Suprapubic skin (tissue), 4 donors: ENCODE measurements at regions not wholly inside any gene's neighbourhood (a gene's known extent, or its start where the extent isn't known, plus 50 kb on each side); places are given as distances from the start of the nearest gene placed in this dataset.
A peak's percentile ranks its signal among the peaks of the same experiment; 100 is the strongest.

Experiments
- DNase-seq, 2 donors: peaks; one replicate each; pipeline ENCODE4 v3.0.0-alpha.2; 2019; ENCODE audit warnings: low spot score in 2 of 2
- H3K27ac ChIP-seq: fragments of 200-600 bp; sonication (generic); one replicate; pipeline ENCODE4 v1.5.1; 2019
- H3K27me3 ChIP-seq: fragments of 200-600 bp; sonication (generic); one replicate; pipeline ENCODE4 v1.5.1; 2019
- H3K36me3 ChIP-seq: fragments of 200-600 bp; sonication (generic); one replicate; pipeline ENCODE4 v1.5.1; 2019
- H3K4me1 ChIP-seq: fragments of 200-600 bp; sonication (generic); one replicate; pipeline ENCODE4 v1.5.1; 2019
- H3K4me3 ChIP-seq: fragments of 200-600 bp; sonication (generic); one replicate; pipeline ENCODE4 v1.5.1; 2019; ENCODE audit warnings: mild to moderate bottlenecking
- H3K9me3 ChIP-seq: fragments of 200-600 bp; sonication (generic); one replicate; pipeline ENCODE4 v1.5.1; 2019
- EP300 ChIP-seq: sonication (generic); formaldehyde crosslinking; IDR thresholded peaks from one replicate; pipeline ENCODE4 v1.6.1; 2017; ENCODE audit warnings: antibody characterized with exemption
- POLR2A ChIP-seq, 2 donors: fragments of 450-650 bp; IDR thresholded peaks; one replicate each; pipeline ENCODE4 v1.6.1; 2017; ENCODE audit warnings: antibody characterized with exemption in 2 of 2, mild to moderate bottlenecking in 2 of 2, moderate library complexity in 2 of 2
- POLR2AphosphoS5 ChIP-seq, 3 donors: sonication (generic); formaldehyde crosslinking; IDR thresholded peaks; one replicate each; pipeline ENCODE4 v1.6.1; 2017; ENCODE audit warnings: antibody characterized with exemption in 3 of 3
- WGBS: methylation state at CpG from one replicate; pipeline ENCODE4 v1.1.5; 2018; 5-methylcytosine and 5-hydroxymethylcytosine counted together
- TF ChIP-seq, protein P1 (sequence below), 2 donors: fragments of 200-600 bp in 1 of 2; fragments of 450-650 bp in 1 of 2; sonication (generic) in 1 of 2; IDR thresholded peaks; one replicate each; pipeline ENCODE4 v1.5.1; 2016 to 2019; ENCODE audit warnings: antibody characterized with exemption in 2 of 2, mild to moderate bottlenecking in 1 of 2, moderate library complexity in 1 of 2

DNA sequence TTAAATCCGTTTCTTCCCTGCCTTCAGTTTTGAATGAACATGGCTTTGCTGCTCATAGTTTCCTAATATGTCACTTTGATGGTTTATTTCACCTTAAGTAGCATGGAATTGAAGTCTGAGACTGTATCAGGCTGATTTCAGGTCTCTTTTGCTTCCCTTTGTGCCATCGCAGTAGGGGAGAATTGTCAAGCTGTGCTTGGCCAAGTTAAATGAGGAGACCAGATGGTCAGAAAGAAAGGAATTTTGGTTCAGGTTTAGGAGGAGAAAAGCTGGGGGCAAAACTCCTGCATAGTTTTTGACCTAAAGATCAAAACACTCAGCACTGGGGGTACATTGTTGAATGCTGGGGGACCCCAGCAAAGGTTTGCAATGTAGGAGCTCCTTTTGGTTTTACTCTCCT is 398.4 kb downstream of the NUAK1 start:
- Histone ChIP-seq H3K9me3 (no peaks in the 10 kb centered on the region), H3K36me3 (no peaks in the 10 kb centered on the region), H3K27me3 (no peaks in the 10 kb centered on the region), H3K4me3 (no peak overlapping the region), H3K27ac (no peak overlapping the region), H3K4me1 (peaks cover 24% of the 10 kb centered on the region)
- 77% methylated on average over 2 of the region's 2 CpGs for WGBS
- no peak for DNase-seq
- TF ChIP-seq, protein P1, sequence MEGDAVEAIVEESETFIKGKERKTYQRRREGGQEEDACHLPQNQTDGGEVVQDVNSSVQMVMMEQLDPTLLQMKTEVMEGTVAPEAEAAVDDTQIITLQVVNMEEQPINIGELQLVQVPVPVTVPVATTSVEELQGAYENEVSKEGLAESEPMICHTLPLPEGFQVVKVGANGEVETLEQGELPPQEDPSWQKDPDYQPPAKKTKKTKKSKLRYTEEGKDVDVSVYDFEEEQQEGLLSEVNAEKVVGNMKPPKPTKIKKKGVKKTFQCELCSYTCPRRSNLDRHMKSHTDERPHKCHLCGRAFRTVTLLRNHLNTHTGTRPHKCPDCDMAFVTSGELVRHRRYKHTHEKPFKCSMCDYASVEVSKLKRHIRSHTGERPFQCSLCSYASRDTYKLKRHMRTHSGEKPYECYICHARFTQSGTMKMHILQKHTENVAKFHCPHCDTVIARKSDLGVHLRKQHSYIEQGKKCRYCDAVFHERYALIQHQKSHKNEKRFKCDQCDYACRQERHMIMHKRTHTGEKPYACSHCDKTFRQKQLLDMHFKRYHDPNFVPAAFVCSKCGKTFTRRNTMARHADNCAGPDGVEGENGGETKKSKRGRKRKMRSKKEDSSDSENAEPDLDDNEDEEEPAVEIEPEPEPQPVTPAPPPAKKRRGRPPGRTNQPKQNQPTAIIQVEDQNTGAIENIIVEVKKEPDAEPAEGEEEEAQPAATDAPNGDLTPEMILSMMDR (IDR thresholded peaks at IDR 0.05), result no peak
- no peak for TF ChIP-seq POLR2A (IDR thresholded peaks at IDR 0.05)
- no peak for TF ChIP-seq EP300
- no peak for TF ChIP-seq POLR2AphosphoS5 (IDR thresholded peaks at IDR 0.05)

DNA sequence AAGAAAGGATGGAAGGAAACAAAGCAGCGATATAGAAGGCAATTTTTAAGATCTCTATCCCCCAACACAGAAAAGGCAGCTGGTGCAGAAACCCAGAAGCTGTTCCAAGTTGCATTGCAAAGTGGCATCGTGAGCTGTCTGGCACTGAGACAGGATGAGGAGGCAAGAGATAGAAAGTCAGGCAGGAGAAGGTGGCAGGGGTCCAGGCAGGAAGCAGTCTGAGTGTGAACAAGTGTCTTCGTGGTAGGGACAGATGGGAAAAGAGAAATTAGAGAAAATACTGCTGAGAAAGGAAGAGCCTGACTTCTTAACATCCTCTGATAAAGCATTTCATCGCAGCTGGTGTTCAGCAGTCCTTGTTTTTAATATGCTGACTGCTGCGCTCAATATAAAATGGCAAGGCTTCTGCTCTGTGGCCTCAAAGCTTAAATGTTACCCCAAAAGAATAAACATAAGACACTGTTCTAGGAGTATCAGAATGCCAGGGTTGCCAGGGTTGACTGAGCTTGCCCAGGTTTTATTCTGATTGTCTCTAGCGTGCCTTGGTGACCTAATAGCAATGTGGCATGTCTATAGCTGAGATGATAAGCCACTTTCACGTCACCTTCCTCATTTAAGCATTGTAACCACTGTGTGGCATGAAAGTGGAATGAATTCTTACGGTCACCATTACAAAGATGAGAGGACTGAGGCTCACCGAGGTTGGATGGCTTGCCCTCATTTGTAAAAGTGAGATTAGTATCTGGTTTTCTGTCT is 397.6 kb downstream of the NUAK1 start:
- H3K4me3 ChIP-seq, result no peak overlapping the region
- WGBS, result 36% methylated on average over 9 of the region's 9 CpGs
- TF ChIP-seq, protein P1 (IDR thresholded peaks at IDR 0.05), result no peak
- TF ChIP-seq EP300 (no peak), POLR2A (IDR thresholded peaks at IDR 0.05) (no peak), POLR2AphosphoS5 (IDR thresholded peaks at IDR 0.05) (no peak)
- H3K9me3 ChIP-seq, result no peaks in the 10 kb centered on the region
- no peaks in the 10 kb centered on the region for H3K27me3 ChIP-seq
- no peak for DNase-seq
- H3K36me3 ChIP-seq, result no peaks in the 10 kb centered on the region
- H3K27ac ChIP-seq, result no peak overlapping the region
- H3K4me1 ChIP-seq, result peaks cover 24% of the 10 kb centered on the region

DNA sequence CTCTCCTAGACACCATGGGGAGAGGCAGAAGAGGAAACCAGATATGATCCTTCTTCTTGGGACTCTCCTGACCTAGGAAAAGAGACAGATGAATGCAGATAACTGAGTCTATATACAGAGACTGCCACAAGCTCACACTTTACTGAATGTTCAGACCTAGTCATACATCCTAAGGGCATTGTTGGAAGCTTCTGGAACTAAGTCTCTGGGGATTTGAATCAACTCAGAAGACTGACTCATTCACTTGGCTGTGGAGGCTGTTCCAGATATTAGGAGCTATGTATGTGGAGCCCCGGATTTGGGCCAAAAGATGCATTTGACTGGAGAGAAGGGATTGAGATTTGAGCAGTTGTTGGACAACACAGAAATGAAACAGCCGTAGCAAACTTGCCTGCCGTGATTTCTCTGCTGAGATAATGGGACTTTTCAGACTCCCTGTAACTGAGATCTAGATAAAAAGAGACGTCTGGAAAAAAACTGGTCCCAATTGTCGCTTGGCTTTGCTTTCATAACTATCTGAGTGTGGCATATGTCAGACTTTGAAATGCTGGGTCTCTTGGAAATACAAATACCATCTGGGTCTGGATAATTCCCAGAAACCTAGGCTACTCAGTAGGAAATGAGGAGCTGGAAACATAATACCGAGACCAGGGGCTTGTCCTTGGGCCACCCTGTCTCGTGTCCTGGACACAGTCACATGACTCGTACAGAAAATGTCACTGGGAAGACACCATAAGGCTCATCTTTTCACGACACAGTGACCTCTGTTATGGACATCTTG is 396.8 kb downstream of the NUAK1 start:
- Histone ChIP-seq H3K9me3 (no peaks in the 10 kb centered on the region), H3K4me3 (no peak overlapping the region), H3K27me3 (no peaks in the 10 kb centered on the region), H3K27ac (peak overlapping the region; percentile 40), H3K4me1 (peaks cover 24% of the 10 kb centered on the region), H3K36me3 (no peaks in the 10 kb centered on the region)
- no peak for TF ChIP-seq EP300
- TF ChIP-seq POLR2A (IDR thresholded peaks at IDR 0.05), result no peak
- no peak for TF ChIP-seq POLR2AphosphoS5 (IDR thresholded peaks at IDR 0.05)
- TF ChIP-seq, protein P1 (IDR thresholded peaks at IDR 0.05), result no peak
- 45% methylated on average over 9 of the region's 9 CpGs for WGBS
- no peak for DNase-seq

DNA sequence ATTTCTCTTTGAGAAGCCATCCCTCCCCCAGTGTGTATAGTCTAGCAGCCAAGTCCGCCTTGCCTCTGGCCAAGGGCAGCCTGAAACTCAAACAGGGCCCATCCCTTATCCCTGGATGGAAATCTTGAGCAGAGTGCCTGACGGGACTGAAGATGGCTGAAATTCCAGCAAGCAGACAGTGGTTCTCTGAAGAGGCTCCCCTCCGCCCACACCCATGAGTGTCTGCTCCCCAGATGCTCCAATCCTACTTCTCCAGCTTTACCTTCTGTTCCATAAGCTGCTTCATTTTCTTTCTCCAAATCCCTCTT is 396.2 kb downstream of the NUAK1 start:
- 65% methylated on average over 3 of the region's 3 CpGs for WGBS
- Histone ChIP-seq H3K27ac (peak overlapping the region; percentile 40), H3K4me1 (peaks cover 24% of the 10 kb centered on the region), H3K9me3 (no peaks in the 10 kb centered on the region), H3K27me3 (no peaks in the 10 kb centered on the region), H3K36me3 (no peaks in the 10 kb centered on the region), H3K4me3 (no peak overlapping the region)
- DNase-seq, result no peak
- TF ChIP-seq, protein P1 (IDR thresholded peaks at IDR 0.05), result no peak
- TF ChIP-seq POLR2A (IDR thresholded peaks at IDR 0.05) (no peak), EP300 (no peak), POLR2AphosphoS5 (IDR thresholded peaks at IDR 0.05) (no peak)

DNA sequence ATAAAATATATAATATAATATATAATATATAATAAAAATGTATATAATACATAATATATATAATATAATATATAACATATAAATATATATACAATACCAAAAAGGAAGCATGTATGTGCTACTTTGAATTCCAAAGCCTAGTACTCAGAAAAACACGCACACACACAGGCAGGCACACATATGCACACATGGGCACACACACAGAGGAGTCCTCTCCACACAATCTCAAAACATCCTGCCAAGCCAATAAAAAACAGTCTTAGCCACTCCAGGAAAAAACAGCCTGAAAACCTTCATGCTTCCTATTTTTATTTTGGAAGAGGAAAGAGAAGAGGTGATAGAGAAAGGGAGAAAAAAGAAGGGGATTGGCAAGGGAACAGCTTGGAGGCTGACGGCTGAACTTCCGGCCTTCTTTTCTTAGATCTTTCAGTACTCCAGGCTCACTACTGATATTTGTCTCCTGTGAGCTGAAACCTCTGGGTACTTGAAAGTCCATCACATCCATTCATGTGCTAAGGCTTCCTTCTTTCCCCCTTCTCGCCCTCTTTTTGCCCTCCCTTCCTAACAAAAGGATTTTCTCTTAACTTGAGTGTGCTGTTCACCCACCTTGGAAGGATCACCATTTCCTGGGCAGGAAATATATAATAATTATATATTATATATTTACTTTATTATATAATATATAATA is 394.2 kb downstream of the NUAK1 start:
- Histone ChIP-seq H3K27me3 (no peaks in the 10 kb centered on the region), H3K27ac (no peak overlapping the region)
- 81% methylated on average over 4 of the region's 4 CpGs for WGBS

More for the DNA sequence above, 394.2 kb downstream of the NUAK1 start:
- no peak overlapping the region for H3K4me3 ChIP-seq
- TF ChIP-seq, protein P1 (IDR thresholded peaks at IDR 0.05), result no peak
- no peaks in the 10 kb centered on the region for H3K9me3 ChIP-seq
- DNase-seq, result no peak
- H3K4me1 ChIP-seq, result peaks cover 28% of the 10 kb centered on the region
- no peaks in the 10 kb centered on the region for H3K36me3 ChIP-seq
